CD4-positive, alpha-beta T cell treated with Interleukin-21 for 1 hour (primary cell): ENCODE measurements at regions not wholly inside any gene's neighbourhood (a gene's known extent, or its start where the extent isn't known, plus 50 kb on each side); places are given as distances from the start of the nearest gene placed in this dataset.
A peak's percentile ranks its signal among the peaks of the same experiment; 100 is the strongest.
"Not testable (repeated sequence)": the region's sequence is repeated elsewhere in the genome, so short reads cannot be mapped to it uniquely, and the experiment has no call there.

Experiments used
- DNase-seq: peaks from one replicate; pipeline ENCODE4 v3.0.0-alpha.2; 2020

GRCh38 chr10:37067576-37067975 is 57.8 kb upstream of the ANKRD30A start:
- DNase-seq = no peak

- not testable (repeated sequence) for DNase-seq
These were observed 63.1 kb upstream of the ANKRD30A start for GRCh38 chr10:37062296-37062695.

- DNase-seq = no peak
These were observed 68.1 kb upstream of the ANKRD30A start for GRCh38 chr10:37057261-37057660.

GRCh38 chr10:37053476-37053875 is 71.9 kb upstream of the ANKRD30A start:
- no peak for DNase-seq

- DNase-seq = not testable (repeated sequence)
These were observed 75.4 kb upstream of the ANKRD30A start for GRCh38 chr10:37049982-37050381.

GRCh38 chr10:37044319-37044718 is 81.1 kb upstream of the ANKRD30A start:
- not testable (repeated sequence) for DNase-seq

- no peak for DNase-seq
These were observed 89.5 kb upstream of the ANKRD30A start for GRCh38 chr10:37035853-37036252.

- DNase-seq = no peak
These were observed 109.9 kb upstream of the ANKRD30A start for GRCh38 chr10:37015498-37015897.

- no peak for DNase-seq
These were observed 114.7 kb upstream of the ANKRD30A start for GRCh38 chr10:37010741-37011140.

- not testable (repeated sequence) for DNase-seq
These were observed 117.1 kb upstream of the ANKRD30A start for GRCh38 chr10:37008276-37008675.

GRCh38 chr10:37003126-37003525 is 122.3 kb upstream of the ANKRD30A start:
- DNase-seq = no peak

- DNase-seq = not testable (repeated sequence)
These were observed 129.6 kb upstream of the ANKRD30A start for GRCh38 chr10:36995806-36996205.

GRCh38 chr10:36994886-36995285 is 130.5 kb upstream of the ANKRD30A start:
- DNase-seq = no peak

GRCh38 chr10:36989233-36989632 is 136.2 kb upstream of the ANKRD30A start:
- no peak for DNase-seq

- no peak for DNase-seq
These were observed 178.8 kb upstream of the ANKRD30A start for GRCh38 chr10:36946598-36946997.

- DNase-seq = no peak
These were observed 181.9 kb upstream of the ANKRD30A start for GRCh38 chr10:36943544-36943943.

GRCh38 chr10:36942616-36943015 is 182.8 kb upstream of the ANKRD30A start:
- no peak for DNase-seq

GRCh38 chr10:36903040-36903439 is 222.4 kb upstream of the ANKRD30A start:
- DNase-seq = no peak

- no peak for DNase-seq
These were observed 225.7 kb upstream of the ANKRD30A start for GRCh38 chr10:36899652-36900051.

- peak; percentile 26 for DNase-seq
These were observed 236.3 kb upstream of the ANKRD30A start for GRCh38 chr10:36888925-36889573.

GRCh38 chr10:36886303-36886891 is 239.0 kb upstream of the ANKRD30A start:
- no peak for DNase-seq

- no peak for DNase-seq
These were observed 239.7 kb upstream of the ANKRD30A start for GRCh38 chr10:36885746-36886145.

- DNase-seq = no peak
These were observed 242.6 kb upstream of the ANKRD30A start for GRCh38 chr10:36882781-36883180.

- DNase-seq = no peak
These were observed 244.5 kb upstream of the ANKRD30A start for GRCh38 chr10:36880898-36881297.
